ENCODE measurements at regions not wholly inside any gene's neighbourhood (a gene's known extent, or its start where the extent isn't known, plus 50 kb on each side); places are given as distances from the start of the nearest gene placed in this dataset.

GRCh38 chr7:119037941-119038340 is 813.4 kb downstream of the ANKRD7 start:
- no peak overlapping the region for H3K4me3 ChIP-seq (ENCODE audit: low read depth in 1 of 3, low read length in 3 of 3)
- peaks cover 4 to 9% (median 7%) of the 10 kb centered on the region in 4 donors for H3K4me1 ChIP-seq (ENCODE audit: control insufficient read depth in 4 of 4, insufficient read depth in 4 of 4, low read length in 3 of 4)
- 49% methylated on average over 2 of the region's 2 CpGs for WGBS
- TF ChIP-seq RAD21 (IDR thresholded peaks at IDR 0.05) (peak in 1 of 2 donors; percentile 42), HNF4A (conservative IDR thresholded peaks at IDR 0.05) (peak in 1 of 2 donors; percentile 58), FOXA2 (IDR thresholded peaks at IDR 0.05) (no peak), RXRA (IDR thresholded peaks at IDR 0.05) (peak in 1 of 2 donors; percentile 41)
- no peaks in the 10 kb centered on the region for H3K36me3 ChIP-seq (ENCODE audit: control insufficient read depth in 4 of 4, insufficient read depth in 3 of 4, low read depth in 1 of 4, low read length in 3 of 4)
- H3K9ac ChIP-seq (ENCODE audit: low read depth in 1 of 2, low read length in 2 of 2), result no peak overlapping the region
- no peaks in the 10 kb centered on the region for H3K9me3 ChIP-seq (ENCODE audit: control insufficient read depth in 4 of 4, low read length in 3 of 4)
- H3K27me3 ChIP-seq (ENCODE audit: control insufficient read depth in 4 of 4, insufficient read depth in 4 of 4, low read length in 3 of 4), result no peaks in the 10 kb centered on the region
- DNase-seq (ENCODE audit: low spot score), result no peak
- H3K27ac ChIP-seq (ENCODE audit: low read depth in 1 of 2, low read length in 2 of 2), result no peak overlapping the region

GRCh38 chr7:119046068-119046467 is 821.6 kb downstream of the ANKRD7 start:
- Histone ChIP-seq H3K9ac (ENCODE audit: low read depth in 1 of 2, low read length in 2 of 2) (no peak overlapping the region), H3K4me3 (ENCODE audit: low read depth in 1 of 3, low read length in 3 of 3) (no peak overlapping the region), H3K27ac (ENCODE audit: low read depth in 1 of 2, low read length in 2 of 2) (no peak overlapping the region), H3K36me3 (ENCODE audit: control insufficient read depth in 4 of 4, insufficient read depth in 3 of 4, low read depth in 1 of 4, low read length in 3 of 4) (no peaks in the 10 kb centered on the region), H3K9me3 (ENCODE audit: control insufficient read depth in 4 of 4, low read length in 3 of 4) (peaks cover 0 to 4% (median 0%) of the 10 kb centered on the region in 4 donors), H3K27me3 (ENCODE audit: control insufficient read depth in 4 of 4, insufficient read depth in 4 of 4, low read length in 3 of 4) (no peaks in the 10 kb centered on the region), H3K4me1 (ENCODE audit: control insufficient read depth in 4 of 4, insufficient read depth in 4 of 4, low read length in 3 of 4) (no peaks in the 10 kb centered on the region)
- DNase-seq (ENCODE audit: low spot score), result no peak
- TF ChIP-seq RAD21 (IDR thresholded peaks at IDR 0.05) (no peak), FOXA2 (IDR thresholded peaks at IDR 0.05) (no peak)
- WGBS, result 94% methylated on average over 1 of the region's 1 CpG

DNA sequence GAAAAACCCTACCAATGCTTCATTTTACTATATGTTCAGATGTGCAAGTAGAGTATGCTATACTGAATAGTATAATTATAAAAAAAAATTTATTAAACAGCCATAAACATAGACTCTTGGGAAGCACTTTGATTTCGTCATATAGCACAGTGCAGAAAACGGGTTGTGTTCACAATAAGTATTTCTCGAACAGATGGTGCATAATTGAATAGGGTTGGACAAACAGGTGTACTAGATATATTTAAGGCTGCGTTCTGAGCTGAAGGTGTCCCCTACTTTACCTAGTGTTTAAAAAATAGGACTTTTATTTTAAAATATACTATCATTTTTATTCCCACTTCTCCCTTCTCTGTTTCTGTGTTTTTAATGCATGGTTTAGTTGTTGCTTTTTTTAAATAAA is 841.5 kb downstream of the ANKRD7 start:
- no peaks in the 10 kb centered on the region for H3K4me1 ChIP-seq (ENCODE audit: control insufficient read depth in 4 of 4, insufficient read depth in 4 of 4, low read length in 3 of 4)
- H3K27ac ChIP-seq (ENCODE audit: low read depth in 1 of 2, low read length in 2 of 2), result no peak overlapping the region
- no peak for DNase-seq (ENCODE audit: low spot score)
- H3K9ac ChIP-seq (ENCODE audit: low read depth in 1 of 2, low read length in 2 of 2), result no peak overlapping the region
- no peak for TF ChIP-seq SP1 (IDR thresholded peaks at IDR 0.05)
- TF ChIP-seq FOXA2 (IDR thresholded peaks at IDR 0.05), result no peak
- no peak for TF ChIP-seq REST (IDR thresholded peaks at IDR 0.05)
- TF ChIP-seq, protein P1, sequence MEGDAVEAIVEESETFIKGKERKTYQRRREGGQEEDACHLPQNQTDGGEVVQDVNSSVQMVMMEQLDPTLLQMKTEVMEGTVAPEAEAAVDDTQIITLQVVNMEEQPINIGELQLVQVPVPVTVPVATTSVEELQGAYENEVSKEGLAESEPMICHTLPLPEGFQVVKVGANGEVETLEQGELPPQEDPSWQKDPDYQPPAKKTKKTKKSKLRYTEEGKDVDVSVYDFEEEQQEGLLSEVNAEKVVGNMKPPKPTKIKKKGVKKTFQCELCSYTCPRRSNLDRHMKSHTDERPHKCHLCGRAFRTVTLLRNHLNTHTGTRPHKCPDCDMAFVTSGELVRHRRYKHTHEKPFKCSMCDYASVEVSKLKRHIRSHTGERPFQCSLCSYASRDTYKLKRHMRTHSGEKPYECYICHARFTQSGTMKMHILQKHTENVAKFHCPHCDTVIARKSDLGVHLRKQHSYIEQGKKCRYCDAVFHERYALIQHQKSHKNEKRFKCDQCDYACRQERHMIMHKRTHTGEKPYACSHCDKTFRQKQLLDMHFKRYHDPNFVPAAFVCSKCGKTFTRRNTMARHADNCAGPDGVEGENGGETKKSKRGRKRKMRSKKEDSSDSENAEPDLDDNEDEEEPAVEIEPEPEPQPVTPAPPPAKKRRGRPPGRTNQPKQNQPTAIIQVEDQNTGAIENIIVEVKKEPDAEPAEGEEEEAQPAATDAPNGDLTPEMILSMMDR (IDR thresholded peaks at IDR 0.05; ENCODE audit: low read depth, low read length, missing input control), result no peak
- TF ChIP-seq, protein P2, sequence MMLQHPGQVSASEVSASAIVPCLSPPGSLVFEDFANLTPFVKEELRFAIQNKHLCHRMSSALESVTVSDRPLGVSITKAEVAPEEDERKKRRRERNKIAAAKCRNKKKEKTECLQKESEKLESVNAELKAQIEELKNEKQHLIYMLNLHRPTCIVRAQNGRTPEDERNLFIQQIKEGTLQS (IDR thresholded peaks at IDR 0.05), result no peak
- TF ChIP-seq MAX (IDR thresholded peaks at IDR 0.05), result no peak
- TF ChIP-seq EGR1 (IDR thresholded peaks at IDR 0.05; ENCODE audit: low read depth in 2 of 2), result no peak
- TF ChIP-seq, protein P3, sequence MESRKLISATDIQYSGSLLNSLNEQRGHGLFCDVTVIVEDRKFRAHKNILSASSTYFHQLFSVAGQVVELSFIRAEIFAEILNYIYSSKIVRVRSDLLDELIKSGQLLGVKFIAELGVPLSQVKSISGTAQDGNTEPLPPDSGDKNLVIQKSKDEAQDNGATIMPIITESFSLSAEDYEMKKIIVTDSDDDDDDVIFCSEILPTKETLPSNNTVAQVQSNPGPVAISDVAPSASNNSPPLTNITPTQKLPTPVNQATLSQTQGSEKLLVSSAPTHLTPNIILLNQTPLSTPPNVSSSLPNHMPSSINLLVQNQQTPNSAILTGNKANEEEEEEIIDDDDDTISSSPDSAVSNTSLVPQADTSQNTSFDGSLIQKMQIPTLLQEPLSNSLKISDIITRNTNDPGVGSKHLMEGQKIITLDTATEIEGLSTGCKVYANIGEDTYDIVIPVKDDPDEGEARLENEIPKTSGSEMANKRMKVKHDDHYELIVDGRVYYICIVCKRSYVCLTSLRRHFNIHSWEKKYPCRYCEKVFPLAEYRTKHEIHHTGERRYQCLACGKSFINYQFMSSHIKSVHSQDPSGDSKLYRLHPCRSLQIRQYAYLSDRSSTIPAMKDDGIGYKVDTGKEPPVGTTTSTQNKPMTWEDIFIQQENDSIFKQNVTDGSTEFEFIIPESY (IDR thresholded peaks at IDR 0.05), result no peak
- no peak for TF ChIP-seq TAF1 (conservative IDR thresholded peaks at IDR 0.05)
- no peak for TF ChIP-seq NR2F2 (IDR thresholded peaks at IDR 0.05)
- TF ChIP-seq RAD21 (IDR thresholded peaks at IDR 0.05), result no peak
- TF ChIP-seq JUND (IDR thresholded peaks at IDR 0.05), result no peak
- TF ChIP-seq FOXA1 (IDR thresholded peaks at IDR 0.05), result no peak
- no peak for TF ChIP-seq HNF4G (IDR thresholded peaks at IDR 0.05)
- no peak for TF ChIP-seq GABPA (IDR thresholded peaks at IDR 0.05 in 1 of 2, conservative IDR thresholded peaks at IDR 0.05 in 1 of 2)
- TF ChIP-seq HNF4A (conservative IDR thresholded peaks at IDR 0.05), result no peak
- no peak for TF ChIP-seq RXRA (IDR thresholded peaks at IDR 0.05)
- no peak for TF ChIP-seq YY1 (IDR thresholded peaks at IDR 0.05)
- no peaks in the 10 kb centered on the region for H3K9me3 ChIP-seq (ENCODE audit: control insufficient read depth in 4 of 4, low read length in 3 of 4)
- 82% methylated on average over 4 of the region's 4 CpGs for WGBS
- H3K4me3 ChIP-seq (ENCODE audit: low read depth in 1 of 3, low read length in 3 of 3), result no peak overlapping the region
- H3K36me3 ChIP-seq (ENCODE audit: control insufficient read depth in 4 of 4, insufficient read depth in 3 of 4, low read depth in 1 of 4, low read length in 3 of 4), result no peaks in the 10 kb centered on the region
- no peaks in the 10 kb centered on the region for H3K27me3 ChIP-seq (ENCODE audit: control insufficient read depth in 4 of 4, insufficient read depth in 4 of 4, low read length in 3 of 4)

All from liver (tissue), 8 donors.